Chondrocyte (in vitro differentiated cells): ENCODE measurements at regions not wholly inside any gene's neighbourhood (a gene's known extent, or its start where the extent isn't known, plus 50 kb on each side); places are given as distances from the start of the nearest gene placed in this dataset.

ENCODE experiments used
- DNase-seq: peaks from one replicate; pipeline ENCODE4 v3.0.0; 2021; ENCODE audit warnings: mixed read lengths, low spot score
- H3K27ac Mint-ChIP-seq: one replicate; pipeline ENCODE4 v1.8.0; 2021; ENCODE audit warnings: mild to moderate bottlenecking, moderate library complexity, mixed read lengths; ENCODE audit not compliant: unreplicated experiment
- H3K27me3 Mint-ChIP-seq: 2 replicates; pipeline ENCODE4 v1.8.0; 2021; ENCODE audit warnings: low read depth, mixed read lengths
- H3K36me3 Mint-ChIP-seq: 2 replicates; pipeline ENCODE4 v1.8.0; 2021; ENCODE audit warnings: low read depth, mixed read lengths
- H3K4me1 Mint-ChIP-seq: 2 replicates; pipeline ENCODE4 v1.8.0; 2021; ENCODE audit warnings: low read depth, mild to moderate bottlenecking, mixed read lengths
- H3K4me3 Mint-ChIP-seq: one replicate; pipeline ENCODE4 v1.8.0; 2021; ENCODE audit warnings: mild to moderate bottlenecking, moderate library complexity, mixed read lengths; ENCODE audit not compliant: unreplicated experiment
- H3K9me3 Mint-ChIP-seq: 2 replicates; pipeline ENCODE4 v1.8.0; 2021; ENCODE audit warnings: low read depth, mixed read lengths
- TF ChIP-seq, protein P1 (sequence below): fragments of 200-600 bp; sonication (generic); IDR thresholded peaks from 2 replicates; pipeline ENCODE4 v1.5.0; 2021; ENCODE audit warnings: antibody characterized with exemption, mild to moderate bottlenecking, moderate library complexity

DNA sequence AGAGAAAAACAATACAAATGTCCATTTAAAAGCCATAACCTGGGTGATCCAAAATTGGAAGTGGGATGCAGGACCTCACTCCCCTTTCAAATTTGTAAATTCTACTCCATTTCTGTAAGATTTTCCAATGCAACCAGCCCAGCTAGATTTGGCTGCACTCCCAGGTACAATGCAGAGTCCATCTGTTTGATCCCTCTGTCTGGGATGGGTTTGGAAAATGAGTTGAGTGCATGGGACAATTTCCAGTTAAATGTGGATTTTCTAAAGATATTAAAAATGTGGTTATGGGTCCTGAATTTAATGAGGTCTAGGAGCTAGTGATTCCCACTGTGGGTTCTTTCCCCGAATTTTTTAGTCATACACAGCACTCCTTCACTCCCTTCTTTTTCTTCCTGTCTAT lies 104.0 kb upstream of the ATP10B start:
- Mint-ChIP-seq H3K4me3 (no peak overlapping the region), H3K36me3 (no peaks in the 10 kb centered on the region), H3K27me3 (peaks cover 3% of the 10 kb centered on the region), H3K27ac (no peak overlapping the region), H3K9me3 (no peaks in the 10 kb centered on the region), H3K4me1 (no peaks in the 10 kb centered on the region)
- TF ChIP-seq, protein P1, sequence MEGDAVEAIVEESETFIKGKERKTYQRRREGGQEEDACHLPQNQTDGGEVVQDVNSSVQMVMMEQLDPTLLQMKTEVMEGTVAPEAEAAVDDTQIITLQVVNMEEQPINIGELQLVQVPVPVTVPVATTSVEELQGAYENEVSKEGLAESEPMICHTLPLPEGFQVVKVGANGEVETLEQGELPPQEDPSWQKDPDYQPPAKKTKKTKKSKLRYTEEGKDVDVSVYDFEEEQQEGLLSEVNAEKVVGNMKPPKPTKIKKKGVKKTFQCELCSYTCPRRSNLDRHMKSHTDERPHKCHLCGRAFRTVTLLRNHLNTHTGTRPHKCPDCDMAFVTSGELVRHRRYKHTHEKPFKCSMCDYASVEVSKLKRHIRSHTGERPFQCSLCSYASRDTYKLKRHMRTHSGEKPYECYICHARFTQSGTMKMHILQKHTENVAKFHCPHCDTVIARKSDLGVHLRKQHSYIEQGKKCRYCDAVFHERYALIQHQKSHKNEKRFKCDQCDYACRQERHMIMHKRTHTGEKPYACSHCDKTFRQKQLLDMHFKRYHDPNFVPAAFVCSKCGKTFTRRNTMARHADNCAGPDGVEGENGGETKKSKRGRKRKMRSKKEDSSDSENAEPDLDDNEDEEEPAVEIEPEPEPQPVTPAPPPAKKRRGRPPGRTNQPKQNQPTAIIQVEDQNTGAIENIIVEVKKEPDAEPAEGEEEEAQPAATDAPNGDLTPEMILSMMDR = no peak
- no peak for DNase-seq

GRCh38 chr5:160950311-160950710 lies 98.3 kb upstream of the ATP10B start:
- TF ChIP-seq, protein P1 = no peak
- Mint-ChIP-seq H3K27ac (no peak overlapping the region), H3K9me3 (peaks cover 4% of the 10 kb centered on the region), H3K4me1 (no peaks in the 10 kb centered on the region), H3K4me3 (no peak overlapping the region), H3K27me3 (peaks cover 3% of the 10 kb centered on the region), H3K36me3 (no peaks in the 10 kb centered on the region)
- DNase-seq = no peak

DNA sequence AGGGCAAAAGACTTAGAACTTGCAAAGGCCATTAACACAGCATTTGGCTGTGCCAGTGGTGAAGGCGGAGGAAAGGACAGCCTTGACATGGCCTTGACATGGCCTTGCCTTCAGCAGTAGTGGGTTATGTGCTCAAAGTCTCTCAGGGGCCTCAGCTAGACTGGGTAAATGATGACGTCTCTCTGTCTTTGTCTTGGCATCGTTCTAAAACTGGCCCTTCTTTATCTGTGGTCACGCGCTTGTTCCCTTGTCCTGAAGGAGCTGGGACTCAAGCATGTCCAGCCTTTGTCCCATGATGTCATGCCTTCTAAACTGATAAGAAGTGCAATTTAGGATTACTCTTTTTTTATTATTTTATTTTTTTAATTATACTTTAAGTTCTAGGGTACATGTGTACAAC lies 88.7 kb upstream of the ATP10B start:
- Mint-ChIP-seq H3K27ac (no peak overlapping the region), H3K27me3 (no peaks in the 10 kb centered on the region), H3K9me3 (peaks cover 13% of the 10 kb centered on the region), H3K4me1 (no peaks in the 10 kb centered on the region), H3K36me3 (no peaks in the 10 kb centered on the region), H3K4me3 (no peak overlapping the region)
- DNase-seq = no peak
- TF ChIP-seq, protein P1 = no peak

- H3K9me3 Mint-ChIP-seq = peaks cover 11% of the 10 kb centered on the region
- H3K4me1 Mint-ChIP-seq = no peaks in the 10 kb centered on the region
- no peaks in the 10 kb centered on the region for H3K27me3 Mint-ChIP-seq
- no peak overlapping the region for H3K27ac Mint-ChIP-seq
- TF ChIP-seq, protein P1 = no peak
- H3K4me3 Mint-ChIP-seq = no peak overlapping the region
- no peak for DNase-seq
- H3K36me3 Mint-ChIP-seq = no peaks in the 10 kb centered on the region
Observed at GRCh38 chr5:160938532-160938931, 86.5 kb upstream of the ATP10B start.

DNA sequence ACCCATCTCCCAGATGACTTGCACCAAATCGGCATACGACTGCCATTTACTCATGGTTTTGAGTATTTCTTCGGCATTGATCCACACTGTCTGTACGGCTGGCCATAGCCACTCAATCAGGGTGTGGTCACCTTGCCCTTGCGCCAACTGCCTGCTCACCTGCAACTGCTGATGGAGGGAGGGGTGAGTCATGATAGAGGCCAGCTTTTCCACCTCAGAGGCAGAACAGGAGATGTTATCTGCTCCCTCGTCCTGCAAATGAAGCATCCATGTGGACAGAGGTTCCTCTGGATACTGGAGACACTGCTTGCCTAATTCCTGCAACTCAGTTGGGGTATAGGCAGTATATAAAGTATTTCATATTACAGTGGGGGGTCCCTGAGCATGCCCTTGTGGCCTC lies 85.6 kb upstream of the ATP10B start:
- peaks cover 9% of the 10 kb centered on the region for H3K9me3 Mint-ChIP-seq
- TF ChIP-seq, protein P1 = no peak
- no peaks in the 10 kb centered on the region for H3K36me3 Mint-ChIP-seq
- no peak overlapping the region for H3K27ac Mint-ChIP-seq
- H3K4me1 Mint-ChIP-seq = no peaks in the 10 kb centered on the region
- no peaks in the 10 kb centered on the region for H3K27me3 Mint-ChIP-seq
- DNase-seq = no peak
- no peak overlapping the region for H3K4me3 Mint-ChIP-seq
